ENCODE measurements at regions not wholly inside any gene's neighbourhood (a gene's known extent, or its start where the extent isn't known, plus 50 kb on each side); places are given as distances from the start of the nearest gene placed in this dataset.
"Not testable (repeated sequence)": the region's sequence is repeated elsewhere in the genome, so short reads cannot be mapped to it uniquely, and the experiment has no call there.

DNA sequence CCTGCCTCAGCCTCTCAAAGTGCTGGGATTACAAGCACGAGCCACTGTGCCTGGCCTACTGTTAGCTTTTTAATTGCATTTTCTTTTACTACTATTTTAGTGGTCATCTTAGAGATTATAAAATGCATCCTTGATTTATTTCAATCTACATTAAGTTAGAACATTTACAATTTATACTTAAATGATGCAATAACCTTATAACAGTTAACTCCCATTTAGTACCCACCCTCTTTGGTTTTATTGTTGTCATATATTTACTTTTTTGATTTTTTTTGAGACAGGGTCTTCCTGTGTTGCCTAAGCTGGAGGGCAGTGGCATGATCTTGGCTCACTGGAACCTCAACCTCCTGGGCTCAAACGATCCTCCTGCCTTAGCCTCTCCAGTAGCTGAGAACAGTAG, 77.3 kb downstream of the PPCDC start:
- DNase-seq = no peak

DNA sequence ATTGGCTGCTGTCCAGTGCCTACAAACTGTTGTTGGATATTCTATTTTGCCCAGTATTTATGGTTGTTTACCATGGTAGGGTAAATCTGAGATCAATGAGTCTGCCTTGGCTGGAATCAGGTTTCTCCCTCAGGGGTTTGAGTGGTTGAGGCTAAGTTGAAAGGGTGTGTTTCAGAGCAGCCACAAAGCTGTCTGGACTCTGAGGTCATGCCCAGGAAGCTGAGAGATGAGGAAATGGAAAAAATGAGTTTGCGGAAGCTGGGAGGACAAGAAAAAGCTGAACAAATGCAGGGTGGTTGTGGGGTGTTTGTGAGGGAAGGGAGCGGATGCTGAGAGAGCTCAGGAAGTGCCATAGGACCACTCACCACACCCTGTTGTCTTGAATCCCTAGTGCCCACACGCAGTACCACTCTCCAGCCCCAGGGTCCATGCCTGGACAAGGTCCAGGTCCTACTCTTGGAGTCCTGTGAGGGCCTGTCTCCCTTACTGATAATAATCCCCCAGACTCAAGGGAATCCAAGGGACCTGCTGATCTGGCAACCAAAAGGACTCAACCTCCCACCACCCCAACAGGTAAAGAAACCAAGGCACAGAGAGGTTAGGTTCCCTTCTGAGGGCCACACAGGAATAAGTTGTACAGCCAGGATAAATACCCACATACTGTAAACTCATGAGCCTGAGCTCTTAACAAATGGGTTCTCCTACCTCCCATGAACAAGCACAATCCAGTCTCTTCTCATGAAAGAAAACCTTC, 81.6 kb downstream of the PPCDC start:
- DNase-seq = peak; percentile 81

DNA sequence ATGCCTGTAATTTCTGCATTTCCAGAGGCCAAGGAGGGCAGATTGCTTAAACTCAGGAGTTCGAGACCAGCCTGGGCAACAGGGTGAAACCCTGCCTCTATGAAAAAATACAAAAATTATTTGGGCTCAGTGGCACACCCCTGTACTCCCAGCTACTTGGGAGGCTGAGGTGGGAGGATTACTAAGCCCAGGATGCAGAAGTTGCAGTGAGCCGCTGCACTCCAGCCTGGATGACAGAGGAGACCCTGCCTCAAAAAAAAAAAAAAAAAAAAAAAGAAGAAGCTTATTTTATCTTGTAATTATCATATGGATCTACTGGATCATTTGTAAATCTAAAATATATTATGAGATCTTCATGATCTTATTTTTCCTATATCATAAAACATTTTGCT, 84.1 kb downstream of the PPCDC start:
- no peak for DNase-seq

DNA sequence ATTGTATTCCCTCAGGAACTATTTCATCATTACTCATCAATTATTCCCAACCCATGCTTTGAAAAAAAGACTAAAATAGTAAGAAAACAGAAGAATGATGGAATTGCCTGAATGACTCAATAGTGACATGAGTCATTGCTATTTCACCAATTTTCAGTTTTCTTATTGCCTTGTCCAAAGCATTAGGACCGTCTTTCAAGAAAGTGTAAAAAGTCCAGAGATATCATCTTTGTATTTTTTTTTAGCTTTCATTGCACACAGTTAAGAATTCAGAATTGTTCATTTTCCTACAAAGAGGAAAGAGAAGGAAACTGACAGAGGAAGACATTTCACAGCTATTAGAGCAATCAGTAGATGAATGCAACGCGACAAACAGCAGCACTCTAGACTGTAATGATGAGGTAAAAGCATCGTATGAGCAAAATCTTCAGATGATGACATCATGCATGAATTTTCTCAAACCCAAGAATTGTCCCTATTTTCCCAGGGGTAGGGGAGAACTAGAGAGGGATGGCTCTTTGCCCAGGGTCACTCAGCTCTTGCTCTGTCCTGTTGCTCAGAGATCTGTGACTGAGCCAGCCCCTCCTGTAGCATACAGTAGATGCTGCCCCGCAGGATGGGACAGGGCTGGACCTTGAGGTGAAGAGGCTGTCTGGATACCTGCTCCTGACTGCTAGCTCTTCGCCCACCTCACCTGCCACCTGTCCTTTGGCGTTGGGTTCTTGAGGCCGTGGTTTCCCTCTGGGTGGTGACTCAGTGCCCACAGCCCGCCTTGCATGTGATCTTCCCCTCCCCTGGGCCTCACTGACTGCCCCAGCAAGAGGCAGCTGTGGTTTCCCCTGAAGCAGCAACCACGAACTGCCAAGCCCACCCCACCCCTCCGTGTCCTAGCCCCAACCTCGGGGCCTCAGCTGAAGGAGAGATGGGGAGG, 84.8 kb downstream of the PPCDC start:
- DNase-seq = peak; percentile 89

DNA sequence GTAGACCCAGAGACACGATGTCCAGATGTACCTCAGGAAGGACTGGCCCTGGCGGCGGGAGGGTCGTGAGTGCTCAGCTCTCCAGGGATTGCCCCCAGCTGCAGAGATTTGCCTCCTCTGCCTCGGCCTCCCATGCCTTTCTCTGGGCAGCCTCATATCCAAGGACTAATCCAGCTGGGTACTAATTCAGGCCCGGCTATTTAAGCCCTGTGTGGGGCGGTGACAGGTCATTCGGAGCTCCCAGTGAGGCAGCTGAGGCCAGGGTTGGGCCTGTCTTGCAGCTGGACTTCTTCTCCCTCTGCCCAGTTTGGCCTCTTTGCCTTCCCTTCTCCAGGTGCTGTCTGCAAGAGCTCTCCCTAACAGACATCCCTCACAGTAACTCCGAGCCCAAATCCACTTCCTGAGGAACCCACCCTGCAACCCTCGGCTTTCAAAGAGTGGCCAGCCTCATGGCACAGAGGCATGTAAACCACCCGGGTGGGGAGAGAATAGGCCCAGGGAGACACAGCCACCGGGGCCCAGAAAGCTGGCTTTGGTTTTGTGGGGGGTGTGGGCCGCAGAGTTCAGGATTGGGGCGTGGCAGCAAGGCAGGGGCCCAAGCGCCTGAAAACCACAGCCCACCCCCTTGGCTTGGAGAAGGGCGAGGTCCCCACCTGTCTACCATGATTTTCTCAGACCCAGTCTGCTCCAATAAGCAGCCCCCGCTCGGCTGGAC, 85.8 kb downstream of the PPCDC start:
- no peak for DNase-seq

DNA sequence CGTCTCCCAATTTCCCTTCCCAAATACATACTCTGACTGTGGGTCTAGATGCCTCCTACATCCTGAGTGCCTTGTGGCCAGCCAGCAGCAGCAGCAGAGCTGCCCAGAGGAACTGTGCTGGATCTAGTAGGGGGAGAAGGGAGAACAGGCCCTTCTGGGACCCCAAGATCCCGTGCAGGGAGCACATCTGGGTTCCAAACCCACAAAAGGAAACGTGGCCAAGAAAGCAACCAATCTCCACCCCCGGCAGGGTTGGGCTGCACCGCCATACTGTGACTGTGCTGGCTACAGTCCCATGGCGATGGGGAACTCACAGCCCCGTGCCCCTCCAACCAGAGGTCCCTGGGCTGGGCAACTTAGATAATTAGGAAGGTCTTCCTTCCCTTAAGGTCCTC, 86.3 kb downstream of the PPCDC start:
- DNase-seq = no peak

DNA sequence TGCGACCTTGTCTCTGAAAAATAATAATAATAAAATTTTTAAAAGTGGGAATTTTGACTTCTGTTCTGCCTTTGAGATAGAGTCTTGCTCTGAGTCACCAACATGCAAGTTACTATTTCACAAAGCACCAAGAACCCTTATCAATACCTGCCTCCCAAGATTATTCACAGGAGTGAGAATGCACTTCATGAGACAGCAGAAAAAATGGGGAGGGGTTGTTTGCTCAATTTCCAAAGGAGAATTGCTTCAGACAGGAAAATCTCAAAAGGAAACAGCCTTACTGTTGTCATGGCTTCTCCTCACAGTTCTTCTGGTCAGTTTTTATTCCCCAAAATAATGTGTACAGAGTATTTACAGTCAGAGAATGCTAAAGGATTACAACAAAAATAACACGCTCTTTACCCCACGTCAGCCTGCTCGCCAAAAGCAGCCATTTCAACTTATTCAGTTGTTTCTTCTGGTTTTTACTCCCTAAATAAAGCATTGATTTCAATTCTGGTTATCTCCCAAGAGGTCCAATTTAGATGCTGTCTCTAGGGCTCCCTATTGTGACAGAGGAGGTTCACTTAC, 89.0 kb downstream of the PPCDC start:
- DNase-seq = no peak

DNA sequence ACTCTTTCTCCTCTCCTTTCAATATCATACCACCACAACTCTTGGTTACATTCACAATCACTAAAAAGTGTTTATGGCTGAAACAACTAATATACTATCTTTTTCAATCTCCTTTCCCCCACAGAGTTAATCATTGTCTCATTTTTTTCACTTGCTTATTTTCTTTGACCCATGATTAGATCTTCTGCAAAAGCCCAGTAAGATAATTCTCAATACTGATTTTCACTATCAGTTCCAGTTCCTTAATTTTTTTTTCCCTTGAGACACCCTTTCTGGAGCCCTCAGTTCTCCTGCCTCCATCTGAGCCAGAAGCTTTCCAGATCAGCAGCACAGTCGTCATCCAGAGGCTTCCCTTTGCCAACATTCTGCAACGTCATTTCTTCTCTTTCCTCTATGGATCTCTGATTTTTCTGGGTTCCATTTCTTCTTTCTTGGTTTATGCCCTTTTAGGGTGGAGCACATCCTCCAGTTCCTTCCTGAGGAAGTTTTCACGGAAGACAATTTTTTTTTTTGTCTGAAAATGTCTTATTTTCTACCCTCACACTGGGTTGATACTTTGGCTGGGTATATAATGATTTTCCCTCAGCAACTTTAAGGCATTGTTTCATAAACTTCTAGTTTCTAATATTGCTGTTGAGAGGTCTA, 88.7 kb upstream of the C15orf39 start:
- DNase-seq = no peak

DNA sequence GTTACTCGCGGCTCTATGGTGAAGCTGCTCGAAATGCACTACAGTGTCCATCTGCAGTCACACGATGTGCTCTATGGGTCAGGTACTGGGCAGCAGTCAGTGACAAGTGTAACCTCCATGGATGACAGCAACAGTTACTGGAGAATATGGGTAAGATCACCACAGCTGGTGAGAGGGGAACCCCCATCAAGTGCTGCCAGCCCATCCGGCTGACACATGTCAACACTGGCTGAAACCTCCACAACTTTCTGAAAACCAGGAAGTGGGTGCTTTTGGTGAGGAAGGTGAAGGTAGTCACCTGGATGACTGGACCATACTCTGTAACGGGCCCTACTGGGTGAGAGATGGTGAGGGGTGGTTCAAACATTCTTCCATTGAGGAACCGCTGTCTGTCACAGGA, 87.4 kb upstream of the C15orf39 start:
- no peak for DNase-seq

DNA sequence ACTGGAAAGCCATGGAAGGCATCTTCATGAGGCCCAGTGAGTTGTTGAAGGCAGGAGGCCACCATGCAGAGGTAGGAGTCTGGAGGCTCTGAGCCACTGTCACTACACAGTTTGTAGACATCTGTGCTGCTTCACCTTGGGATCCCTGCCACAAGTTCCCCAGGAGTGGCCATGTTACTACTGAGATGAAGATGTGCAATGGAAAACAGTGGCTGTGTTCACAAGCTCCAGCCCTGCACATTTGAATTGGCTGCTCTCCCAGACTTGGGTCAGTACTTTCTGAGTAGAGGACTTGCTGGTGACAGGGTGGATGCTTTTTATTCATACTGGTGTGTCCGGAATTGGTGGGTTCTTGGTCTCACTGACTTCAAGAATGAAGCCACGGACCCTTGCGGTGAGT, 86.9 kb upstream of the C15orf39 start:
- DNase-seq = no peak

DNA sequence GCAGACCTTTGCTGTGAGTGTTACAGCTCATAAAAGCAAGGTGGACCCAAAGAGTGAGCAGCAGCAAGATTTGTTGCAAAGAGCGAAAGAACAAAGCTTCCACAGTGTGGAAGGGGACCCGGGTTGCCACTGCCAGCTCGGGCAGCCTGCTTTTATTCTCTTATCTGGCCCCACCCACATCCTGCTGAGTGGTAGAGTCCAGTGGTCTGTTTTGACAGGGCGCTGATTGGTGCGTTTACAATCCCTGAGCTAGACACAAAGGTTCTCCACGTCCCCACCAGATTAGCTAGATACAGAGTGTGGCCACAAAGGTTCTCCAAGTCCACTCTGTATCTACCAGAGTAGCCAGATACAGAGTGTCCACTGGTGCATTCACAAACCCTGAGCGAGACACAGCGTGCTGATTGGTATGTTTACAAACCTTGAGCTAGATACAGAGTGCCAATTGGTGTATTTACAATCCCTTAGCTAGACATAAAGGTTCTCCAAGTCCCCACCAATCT, 86.2 kb upstream of the C15orf39 start:
- DNase-seq = not testable (repeated sequence)

DNA sequence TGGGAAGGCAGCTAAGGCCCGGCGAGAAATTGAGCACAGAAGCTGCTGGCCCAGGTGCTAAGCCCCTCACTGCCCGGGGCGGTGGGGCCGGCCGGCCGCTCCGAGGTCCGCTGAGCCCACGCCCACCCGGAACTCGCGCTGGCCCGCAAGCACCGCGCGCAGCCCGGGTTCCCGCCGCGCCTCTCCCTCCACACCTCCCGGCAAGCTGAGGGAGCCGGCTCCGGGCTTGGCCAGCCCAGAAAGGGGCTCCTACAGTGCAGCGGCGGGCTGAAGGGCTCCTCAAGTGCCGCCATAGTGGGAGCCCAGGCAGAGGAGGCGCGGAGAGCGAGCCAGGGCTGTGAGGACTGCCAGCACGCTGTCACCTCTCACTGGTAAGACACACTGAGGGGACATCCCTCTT, 85.5 kb upstream of the C15orf39 start:
- DNase-seq = not testable (repeated sequence)

DNA sequence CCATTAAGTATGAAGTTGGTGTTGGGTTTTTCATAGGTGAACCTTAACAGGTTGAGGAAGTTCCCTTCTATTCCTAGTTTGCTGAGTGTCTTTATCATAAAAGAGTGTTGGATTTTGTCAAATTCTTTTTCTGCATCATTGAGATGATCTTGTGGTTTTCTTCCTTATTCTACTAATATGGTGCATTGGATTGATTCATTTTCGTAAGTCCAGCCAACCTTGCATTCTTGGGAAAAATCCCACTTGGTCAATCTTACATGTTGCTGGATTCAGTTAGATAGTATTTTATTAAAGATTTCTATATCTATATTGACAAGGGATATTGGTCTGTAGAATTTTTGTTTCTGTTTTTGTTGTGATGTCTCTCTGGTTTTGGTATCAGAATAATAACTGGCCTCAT, 83.7 kb upstream of the C15orf39 start:
- DNase-seq = no peak

DNA sequence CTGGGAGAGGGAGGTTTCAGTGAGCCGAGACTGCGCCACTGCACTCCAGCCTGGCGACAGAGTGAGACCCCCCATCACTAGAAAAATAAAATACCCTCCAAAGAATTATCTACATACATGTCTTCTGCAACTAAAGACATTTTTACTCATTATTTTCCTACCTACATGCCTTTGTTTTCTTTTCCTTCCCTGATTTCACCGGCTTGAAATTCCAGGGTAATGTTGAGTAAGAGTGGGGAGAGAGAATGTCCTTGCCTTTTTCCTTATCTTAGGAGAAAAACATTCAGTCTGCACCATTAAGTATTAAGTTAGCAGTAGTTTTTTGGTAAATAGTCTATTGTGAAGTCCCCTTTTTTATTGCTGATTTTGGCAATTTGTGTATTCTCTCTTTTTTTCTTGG, 82.4 kb upstream of the C15orf39 start:
- not testable (repeated sequence) for DNase-seq

DNA sequence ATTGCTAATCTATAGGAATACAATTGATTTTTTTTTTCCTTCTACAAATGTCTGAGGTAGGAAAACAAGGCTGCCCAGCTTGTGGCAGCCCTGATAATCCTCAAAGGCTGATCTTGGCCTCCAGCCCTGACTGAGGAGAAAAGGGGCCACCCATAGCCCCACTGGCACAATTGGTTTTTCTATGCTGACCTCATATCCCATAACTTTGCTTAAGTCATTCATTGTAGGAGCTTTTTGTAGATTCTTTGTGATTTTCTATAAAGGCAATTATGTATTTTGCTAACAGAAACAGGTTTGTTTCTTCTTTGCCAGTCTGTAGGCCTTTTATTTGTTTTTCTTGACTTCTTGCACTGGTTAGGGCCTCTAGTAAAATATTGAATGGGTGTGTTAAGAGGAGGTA, 80.2 kb upstream of the C15orf39 start:
- no peak for DNase-seq

DNA sequence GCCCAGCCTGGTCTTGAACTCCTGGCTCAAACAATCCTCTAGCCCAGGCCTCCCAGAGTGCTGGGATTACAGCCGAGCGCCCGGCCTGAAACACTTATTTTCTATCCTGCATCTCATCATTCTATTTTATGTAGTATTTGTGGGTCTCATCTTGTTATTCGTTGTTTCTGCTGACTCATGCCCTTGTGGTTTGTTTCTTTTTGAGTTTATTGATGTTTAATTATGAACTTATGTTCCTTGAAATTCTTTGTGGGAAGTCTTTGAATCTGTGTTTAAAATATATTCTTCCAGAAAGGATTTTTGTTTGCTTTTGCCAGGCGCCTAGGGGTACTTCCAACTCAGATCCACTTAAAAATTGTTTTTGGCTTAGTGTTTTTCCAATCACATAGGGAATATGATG, 78.3 kb upstream of the C15orf39 start:
- DNase-seq = peak; percentile 67

DNA sequence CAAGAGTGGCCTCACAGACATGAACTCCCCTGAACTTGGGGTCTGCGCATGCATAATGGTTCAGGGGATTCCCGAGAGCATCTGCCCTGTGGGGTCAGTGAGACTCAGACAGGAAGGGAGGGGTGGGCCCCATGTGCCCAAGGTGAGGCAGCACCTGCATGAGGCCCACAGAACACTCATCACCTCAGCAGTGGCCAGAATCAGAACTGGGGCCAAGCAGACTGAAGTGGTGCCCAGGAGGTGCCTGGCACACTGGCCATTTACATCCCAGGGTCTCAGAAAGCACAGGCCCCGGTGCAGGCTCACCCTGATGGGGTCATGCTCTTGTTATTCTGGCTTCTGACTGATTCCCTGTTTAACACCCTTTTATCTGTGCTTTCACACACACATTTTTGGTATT, 77.4 kb upstream of the C15orf39 start:
- not testable (repeated sequence) for DNase-seq

DNA sequence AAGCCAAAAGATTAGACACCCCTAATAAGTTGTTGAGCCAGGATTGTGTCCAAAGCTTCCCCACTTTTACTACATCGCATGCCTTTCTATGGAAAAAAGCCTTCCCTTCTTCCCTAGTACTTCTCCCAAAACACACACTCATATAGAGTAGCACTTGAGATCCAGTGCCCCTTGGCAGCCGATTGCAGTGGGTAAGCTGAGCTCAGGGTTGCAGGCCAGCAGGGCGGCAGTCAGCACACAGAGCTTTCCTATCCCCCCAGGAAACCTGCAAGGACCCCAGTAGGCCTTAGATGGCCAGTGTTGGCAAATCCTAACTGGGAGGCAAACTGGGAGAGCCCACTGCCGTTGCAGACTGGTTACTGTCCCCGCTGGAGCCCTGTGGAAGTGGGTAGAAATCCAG, 75.7 kb upstream of the C15orf39 start:
- no peak for DNase-seq

DNA sequence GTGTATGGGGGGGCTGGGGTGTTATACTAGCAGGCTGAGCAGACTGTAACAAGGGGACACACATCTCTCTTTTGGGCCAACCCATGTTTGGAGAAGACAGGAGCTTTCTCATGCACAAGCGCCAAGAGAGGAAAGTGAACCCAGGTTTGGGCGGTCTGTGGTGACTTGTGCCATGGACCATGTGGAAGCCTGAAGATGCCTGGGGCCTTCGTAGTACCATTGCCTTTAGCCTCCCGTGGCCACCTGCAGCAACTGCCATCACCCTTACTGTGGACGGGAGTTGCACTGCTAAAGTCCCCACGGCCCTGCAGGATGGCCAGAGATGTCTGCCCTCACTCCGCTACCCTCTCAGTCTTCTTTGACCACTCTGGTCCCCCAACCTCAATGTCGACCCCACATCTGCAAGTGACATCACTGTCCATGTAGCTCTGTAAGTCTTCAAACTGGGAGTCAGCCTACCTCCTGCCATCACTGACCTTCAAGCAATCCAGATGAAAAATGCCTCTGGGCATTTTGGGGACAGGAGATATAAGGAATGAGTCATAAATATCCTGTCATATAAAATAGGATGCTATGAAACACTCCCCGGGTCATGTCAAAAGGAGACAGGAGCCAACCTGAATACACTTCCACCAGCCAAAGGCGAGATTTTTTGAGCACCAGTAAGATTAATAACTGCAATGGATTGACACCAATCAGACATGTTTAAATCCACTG, 74.7 kb upstream of the C15orf39 start:
- no peak for DNase-seq

DNA sequence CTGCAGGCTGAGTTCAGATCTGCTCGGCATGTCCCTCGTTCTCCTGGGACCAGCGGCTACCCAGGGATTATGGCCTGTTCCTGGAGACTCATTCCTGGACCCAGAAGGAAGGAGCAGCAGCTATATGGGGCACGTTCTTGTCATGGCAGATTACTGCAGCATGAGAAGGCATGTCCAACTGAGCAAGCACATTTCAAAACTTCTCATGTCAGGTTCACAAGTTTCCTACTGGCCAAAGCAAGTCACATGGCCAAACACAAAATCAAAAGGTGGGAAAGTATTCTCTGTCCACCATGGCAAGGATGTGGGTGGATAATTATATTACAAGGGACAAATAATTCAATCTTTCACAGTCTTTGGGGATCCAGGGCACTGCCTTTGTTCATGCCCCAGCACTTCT, 71.9 kb upstream of the C15orf39 start:
- DNase-seq = no peak

DNA sequence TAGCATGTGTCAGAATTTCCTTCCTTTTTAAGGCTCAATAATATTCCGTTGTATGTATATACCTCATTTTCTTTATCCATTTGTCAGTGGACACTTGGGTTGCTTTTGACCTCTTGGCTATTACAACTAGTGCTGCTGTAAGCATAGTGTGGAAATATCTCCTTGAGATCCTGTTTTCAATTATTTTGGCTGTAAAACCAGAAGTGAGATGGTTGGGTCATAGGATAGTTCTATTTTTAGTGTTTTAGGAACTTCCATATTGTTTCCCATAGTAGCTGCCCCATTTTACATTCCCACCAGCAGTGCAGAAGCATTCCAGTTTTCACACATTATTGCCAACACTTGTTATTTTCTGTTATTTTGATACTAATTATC, 70.4 kb upstream of the C15orf39 start:
- DNase-seq = no peak

DNA sequence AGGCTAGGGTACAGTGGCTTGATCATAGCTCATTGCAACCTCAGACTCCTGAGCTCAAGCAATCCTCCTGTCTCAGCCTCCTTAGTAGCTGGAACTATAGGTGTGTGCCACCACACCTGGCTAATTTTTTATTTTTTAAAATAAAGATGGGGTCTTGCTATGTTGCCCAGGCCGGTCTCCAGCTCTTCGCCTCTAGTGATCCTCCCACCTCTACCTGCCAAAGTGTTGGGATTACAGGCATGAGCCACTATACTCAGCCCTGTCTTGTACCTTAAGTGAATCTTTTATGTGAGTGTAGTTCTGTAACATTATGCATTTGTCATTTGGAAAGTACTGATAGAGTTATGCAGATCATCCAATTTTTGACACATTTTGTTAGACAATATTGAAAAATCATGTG, 66.9 kb upstream of the C15orf39 start:
- no peak for DNase-seq
